ENCODE measurements at regions not wholly inside any gene's neighbourhood (a gene's known extent, or its start where the extent isn't known, plus 50 kb on each side); places are given as distances from the start of the nearest gene placed in this dataset.

DNA sequence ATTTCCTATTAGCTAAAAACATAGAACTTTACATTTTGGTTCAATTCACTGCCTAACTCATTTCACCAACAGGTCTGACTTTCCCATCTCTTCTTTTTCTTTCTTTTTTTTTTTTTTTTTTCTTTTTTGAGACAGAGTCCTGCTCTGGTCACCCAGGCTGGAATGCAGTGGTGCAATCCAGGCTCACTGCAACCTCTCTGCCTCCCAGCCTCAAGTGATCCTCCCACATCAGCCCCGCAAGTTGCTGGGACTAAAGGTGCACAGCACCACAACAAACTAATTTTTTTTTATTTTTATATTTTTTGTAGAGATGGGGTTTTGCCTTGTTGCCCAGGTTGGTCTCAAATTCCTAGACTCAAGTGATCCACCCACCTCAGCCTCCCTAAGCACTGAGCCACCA lies 57.8 kb upstream of the HNRNPA3 start:
- no peaks in the 10 kb centered on the region for H3K4me1 ChIP-seq (ENCODE audit: control insufficient read depth, insufficient read depth, low read length)
- no peaks in the 10 kb centered on the region for H3K36me3 ChIP-seq (ENCODE audit: control insufficient read depth in 2 of 2, insufficient read depth in 1 of 2, low read length in 2 of 2)
- no peak overlapping the region for H3K27ac ChIP-seq (ENCODE audit: extremely low read depth, low read depth, low read length)
- TF ChIP-seq PRDM10 (tag by site-specific recombination; IDR thresholded peaks at IDR 0.05) (peak; percentile 84), ZNF37A (tag by site-specific recombination; IDR thresholded peaks at IDR 0.05) (no peak), HIC1 (tag by site-specific recombination; IDR thresholded peaks at IDR 0.05) (no peak), RBAK (tag by site-specific recombination; IDR thresholded peaks at IDR 0.05) (no peak)
- H3K4me3 ChIP-seq (ENCODE audit: low read depth, low read length), result no peak overlapping the region
- CTCF ChIA-PET, result interaction anchor here (1.1 kb wide), 1 partner anchor 568 kb away, joined by 3 read pairs; no protein-coding TSS in a partner anchor
- H3K9me3 ChIP-seq (ENCODE audit: control insufficient read depth, insufficient read depth, low read depth, low read length), result no peaks in the 10 kb centered on the region
- POLR2A ChIA-PET, result no interaction called here

- ChIA-PET POLR2A (interaction anchor here (0.6 kb wide), 1 partner anchor 277 kb away, joined by 3 read pairs; no protein-coding TSS in a partner anchor), CTCF (interaction anchor here (0.5 to 1.3 kb wide), 6 partner anchors 8 to 181 kb away, joined by 3 to 5 read pairs (median 4); no protein-coding TSS in a partner anchor)
- no peaks in the 10 kb centered on the region for H3K36me3 ChIP-seq (ENCODE audit: control insufficient read depth in 2 of 2, insufficient read depth in 1 of 2, low read length in 2 of 2)
- H3K27ac ChIP-seq (ENCODE audit: extremely low read depth, low read depth, low read length), result no peak overlapping the region
- TF ChIP-seq GLI4 (tag by site-specific recombination; IDR thresholded peaks at IDR 0.05), result no peak
- TF ChIP-seq KLF16 (tag by site-specific recombination; IDR thresholded peaks at IDR 0.05), result no peak
- TF ChIP-seq ZNF24 (tag by site-specific recombination; IDR thresholded peaks at IDR 0.05), result no peak
- TF ChIP-seq ZNF391 (tag by site-specific recombination; IDR thresholded peaks at IDR 0.05; ENCODE audit: borderline replicate concordance, low read depth), result no peak
- no peak for TF ChIP-seq ZNF623 (tag by site-specific recombination; IDR thresholded peaks at IDR 0.05)
- no peak for TF ChIP-seq ZNF394 (tag by site-specific recombination; IDR thresholded peaks at IDR 0.05; ENCODE audit: borderline replicate concordance)
- TF ChIP-seq, protein P1, sequence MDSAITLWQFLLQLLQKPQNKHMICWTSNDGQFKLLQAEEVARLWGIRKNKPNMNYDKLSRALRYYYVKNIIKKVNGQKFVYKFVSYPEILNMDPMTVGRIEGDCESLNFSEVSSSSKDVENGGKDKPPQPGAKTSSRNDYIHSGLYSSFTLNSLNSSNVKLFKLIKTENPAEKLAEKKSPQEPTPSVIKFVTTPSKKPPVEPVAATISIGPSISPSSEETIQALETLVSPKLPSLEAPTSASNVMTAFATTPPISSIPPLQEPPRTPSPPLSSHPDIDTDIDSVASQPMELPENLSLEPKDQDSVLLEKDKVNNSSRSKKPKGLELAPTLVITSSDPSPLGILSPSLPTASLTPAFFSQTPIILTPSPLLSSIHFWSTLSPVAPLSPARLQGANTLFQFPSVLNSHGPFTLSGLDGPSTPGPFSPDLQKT (IDR thresholded peaks at IDR 0.05; ENCODE audit: borderline replicate concordance, low read depth, low read length), result no peak
- no peak for TF ChIP-seq ZNF701 (tag by site-specific recombination; IDR thresholded peaks at IDR 0.05)
- no peak overlapping the region for H3K4me3 ChIP-seq (ENCODE audit: low read depth, low read length)
- no peaks in the 10 kb centered on the region for H3K9me3 ChIP-seq (ENCODE audit: control insufficient read depth, insufficient read depth, low read depth, low read length)
- H3K4me1 ChIP-seq (ENCODE audit: control insufficient read depth, insufficient read depth, low read length), result no peaks in the 10 kb centered on the region
Observed at GRCh38 chr2:177155631-177156030, 57.0 kb upstream of the HNRNPA3 start.

GRCh38 chr2:177161741-177162460 lies 50.7 kb upstream of the HNRNPA3 start:
- TF ChIP-seq ZNF654 (tag by site-specific recombination; IDR thresholded peaks at IDR 0.05; ENCODE audit: low read depth) (peak; percentile 31; the same call in 1 of the 2 replicates), ZNF302 (tag by site-specific recombination; IDR thresholded peaks at IDR 0.05; ENCODE audit: low read depth) (no peak), ZBTB8A (tag by site-specific recombination; IDR thresholded peaks at IDR 0.05) (peak; percentile 61), PRDM1 (tag by site-specific recombination; IDR thresholded peaks at IDR 0.05) (no peak)
- H3K4me1 ChIP-seq (ENCODE audit: control insufficient read depth, insufficient read depth, low read length), result peaks cover 9% of the 10 kb centered on the region
- H3K9me3 ChIP-seq (ENCODE audit: control insufficient read depth, insufficient read depth, low read depth, low read length), result no peaks in the 10 kb centered on the region
- ChIA-PET POLR2A (no interaction called here), CTCF (interaction anchor here (0.6 to 2.0 kb wide), 12 partner anchors 13 to 602 kb away, joined by 3 to 15 read pairs (median 3); partner anchors contain the start of gene NFE2L2)
- no peak overlapping the region for H3K27ac ChIP-seq (ENCODE audit: extremely low read depth, low read depth, low read length)
- H3K4me3 ChIP-seq (ENCODE audit: low read depth, low read length), result no peak overlapping the region
- H3K36me3 ChIP-seq (ENCODE audit: control insufficient read depth in 2 of 2, insufficient read depth in 1 of 2, low read length in 2 of 2), result no peaks in the 10 kb centered on the region
